Activated CD4-positive, alpha-beta T cell treated with anti-CD3 and anti-CD28 coated beads, Interleukin-2, amount 10 ng/mL, durations not matched to agents 7 days and 5 days (primary cell): ENCODE measurements at regions not wholly inside any gene's neighbourhood (a gene's known extent, or its start where the extent isn't known, plus 50 kb on each side); places are given as distances from the start of the nearest gene placed in this dataset.

Experiments
- CTCF ChIA-PET: fragments of 350-600 bp; sonication (Branson Sonifier 250); formaldehyde crosslinking; loops from one replicate; lab custom pipeline; 2021; ENCODE audit warnings: antibody characterized with exemption; lab: Charles Lee
- POLR2A ChIA-PET: fragments of 350-600 bp; sonication (Branson Sonifier 250); formaldehyde crosslinking; loops from one replicate; lab custom pipeline; 2021; ENCODE audit warnings: antibody characterized with exemption; lab: Charles Lee
- DNase-seq: peaks from one replicate; pipeline ENCODE4 v3.0.0-alpha.2; 2020
- H3K27ac Mint-ChIP-seq: one replicate; pipeline ENCODE4 v1.8.0; 2021; ENCODE audit warnings: mild to moderate bottlenecking, moderate library complexity, mixed read lengths
- H3K27me3 Mint-ChIP-seq: one replicate; pipeline ENCODE4 v1.8.0; 2021; ENCODE audit warnings: mixed read lengths
- H3K36me3 Mint-ChIP-seq: one replicate; pipeline ENCODE4 v1.8.0; 2021; ENCODE audit warnings: low read depth, mixed read lengths
- H3K4me1 Mint-ChIP-seq: one replicate; pipeline ENCODE4 v1.8.0; 2021; ENCODE audit warnings: mixed read lengths
- H3K4me3 Mint-ChIP-seq: one replicate; pipeline ENCODE4 v1.8.0; 2021; ENCODE audit warnings: mild to moderate bottlenecking, moderate library complexity, mixed read lengths
- H3K9me3 Mint-ChIP-seq: one replicate; pipeline ENCODE4 v1.8.0; 2021; ENCODE audit warnings: mixed read lengths

GRCh38 chr15:62920682-62921502, 121.7 kb upstream of the TPM1 start:
- POLR2A ChIA-PET, result no interaction called here
- H3K27me3 Mint-ChIP-seq, result peaks cover 29% of the 10 kb centered on the region
- H3K36me3 Mint-ChIP-seq, result no peaks in the 10 kb centered on the region
- no peak for DNase-seq
- no peak overlapping the region for H3K27ac Mint-ChIP-seq
- CTCF ChIA-PET, result no interaction called here
- H3K4me1 Mint-ChIP-seq, result no peaks in the 10 kb centered on the region
- H3K4me3 Mint-ChIP-seq, result no peak overlapping the region
- no peaks in the 10 kb centered on the region for H3K9me3 Mint-ChIP-seq

DNA sequence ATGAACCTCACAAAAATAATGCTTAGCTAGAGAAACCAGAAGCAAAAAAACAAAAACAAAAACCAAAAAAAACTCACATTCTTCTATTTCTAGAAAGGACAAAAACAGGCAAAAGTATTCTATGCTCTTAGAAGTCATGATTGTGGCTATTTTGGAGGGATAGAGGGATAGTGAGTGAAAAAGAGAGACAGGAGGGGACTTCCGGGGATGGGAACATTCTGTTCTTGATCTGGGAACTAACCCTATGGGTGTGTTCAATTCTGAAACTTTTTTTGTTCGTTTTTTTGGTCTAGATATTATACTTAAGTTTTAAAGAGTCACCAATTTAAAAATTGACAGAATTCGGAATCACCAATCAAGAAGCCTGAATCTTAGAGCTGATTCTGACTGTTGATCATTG, 120.0 kb upstream of the TPM1 start:
- Mint-ChIP-seq H3K4me3 (no peak overlapping the region), H3K9me3 (no peaks in the 10 kb centered on the region), H3K36me3 (no peaks in the 10 kb centered on the region), H3K27ac (no peak overlapping the region), H3K4me1 (no peaks in the 10 kb centered on the region), H3K27me3 (peaks cover 25% of the 10 kb centered on the region)
- CTCF ChIA-PET, result interaction anchor here (0.6 kb wide), 1 partner anchor 11 kb away, joined by 3 read pairs; no protein-coding TSS in a partner anchor
- POLR2A ChIA-PET, result no interaction called here
- no peak for DNase-seq

DNA sequence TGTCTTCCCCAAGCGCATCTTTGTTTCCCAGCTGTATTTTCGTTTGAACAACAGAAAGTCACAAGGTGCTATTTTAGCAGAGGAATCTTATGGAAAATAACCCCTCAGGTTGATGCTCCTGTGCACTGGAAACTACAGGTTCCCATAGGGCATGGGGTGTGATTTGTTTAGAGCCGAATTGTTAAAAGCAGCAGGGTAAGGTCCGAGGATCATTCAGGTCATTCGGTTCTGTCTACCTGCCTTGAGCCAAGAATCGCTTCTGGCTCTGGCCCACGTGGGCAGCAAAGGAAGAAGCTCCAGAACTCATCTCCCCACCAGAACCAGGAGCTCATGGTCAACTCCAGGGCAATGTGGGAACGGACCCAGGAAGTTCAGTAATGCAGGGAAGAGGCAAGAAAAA, 116.7 kb upstream of the TPM1 start:
- POLR2A ChIA-PET, result no interaction called here
- no peaks in the 10 kb centered on the region for H3K36me3 Mint-ChIP-seq
- H3K9me3 Mint-ChIP-seq, result no peaks in the 10 kb centered on the region
- DNase-seq, result no peak
- CTCF ChIA-PET, result no interaction called here
- no peaks in the 10 kb centered on the region for H3K4me1 Mint-ChIP-seq
- peaks cover 22% of the 10 kb centered on the region for H3K27me3 Mint-ChIP-seq
- no peak overlapping the region for H3K4me3 Mint-ChIP-seq
- H3K27ac Mint-ChIP-seq, result no peak overlapping the region

DNA sequence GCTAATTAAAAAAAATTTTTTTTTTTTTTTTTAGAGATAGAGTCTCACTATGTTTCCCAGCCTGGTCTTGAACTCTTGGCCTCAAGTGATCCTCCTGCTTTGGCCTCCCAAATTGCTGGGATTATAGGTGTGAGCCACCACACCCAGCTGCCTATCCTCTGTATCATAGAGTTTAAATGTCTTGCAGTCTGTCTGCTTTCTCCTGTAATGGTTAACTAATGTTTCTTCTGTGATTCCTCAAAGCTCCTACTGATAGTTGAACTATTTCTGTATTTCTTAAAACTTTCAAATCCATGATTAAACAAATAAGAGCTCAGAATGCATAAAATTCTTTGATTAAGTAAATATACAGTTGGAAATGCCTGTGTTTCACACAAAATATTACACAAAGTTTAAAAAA, 115.4 kb upstream of the TPM1 start:
- Mint-ChIP-seq H3K4me1 (no peaks in the 10 kb centered on the region), H3K4me3 (no peak overlapping the region), H3K9me3 (no peaks in the 10 kb centered on the region), H3K36me3 (no peaks in the 10 kb centered on the region), H3K27ac (no peak overlapping the region), H3K27me3 (peaks cover 24% of the 10 kb centered on the region)
- ChIA-PET POLR2A (no interaction called here), CTCF (interaction anchor here (0.7 kb wide), 1 partner anchor 54 kb away, joined by 3 read pairs; no protein-coding TSS in a partner anchor)
- DNase-seq, result no peak

GRCh38 chr15:62927836-62928235, 114.7 kb upstream of the TPM1 start:
- CTCF ChIA-PET, result interaction anchor here (0.6 kb wide), 1 partner anchor 29 kb away, joined by 4 read pairs; no protein-coding TSS in a partner anchor
- DNase-seq, result no peak

DNA sequence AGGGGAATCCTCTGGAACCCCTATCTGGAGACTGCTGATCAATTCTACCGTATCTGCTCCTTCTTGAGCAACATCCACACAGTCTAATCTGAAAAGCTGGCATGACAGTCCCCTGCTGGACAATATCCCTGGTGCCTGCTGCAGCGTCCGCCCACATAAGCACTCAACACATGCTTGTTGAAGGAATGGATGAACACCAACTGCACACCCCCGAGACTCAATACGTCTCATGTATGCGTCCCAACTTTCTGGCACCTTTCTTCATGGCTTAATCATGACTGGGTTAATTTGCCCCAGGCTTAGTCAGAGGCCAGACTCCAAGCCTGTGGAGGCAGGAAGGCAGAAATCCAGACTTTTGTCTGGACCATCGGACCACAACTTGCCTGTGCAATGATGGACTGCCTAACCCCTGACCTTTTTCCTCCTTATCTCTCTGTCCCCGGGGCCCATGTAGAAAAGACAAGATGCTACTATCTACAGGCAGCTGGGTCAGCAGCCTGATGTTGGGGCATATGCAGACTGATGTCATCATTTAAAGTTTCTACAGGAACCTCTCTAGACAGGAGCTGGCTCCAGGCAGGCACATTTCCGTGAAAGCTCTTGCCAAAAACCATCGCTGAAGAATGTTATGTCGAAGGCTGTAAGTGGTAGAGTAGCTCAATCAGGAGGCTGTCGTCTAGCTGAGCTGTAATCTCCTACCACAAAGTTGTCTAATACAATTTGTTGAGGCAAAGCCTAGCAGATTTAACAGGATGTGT, 114.1 kb upstream of the TPM1 start:
- no peaks in the 10 kb centered on the region for H3K4me1 Mint-ChIP-seq
- no peak overlapping the region for H3K27ac Mint-ChIP-seq
- ChIA-PET CTCF (interaction anchor here (0.6 to 1.3 kb wide), 2 partner anchors 13 to 28 kb away, joined by 3 to 4 read pairs; no protein-coding TSS in a partner anchor), POLR2A (no interaction called here)
- peaks cover 23% of the 10 kb centered on the region for H3K27me3 Mint-ChIP-seq
- no peak overlapping the region for H3K4me3 Mint-ChIP-seq
- DNase-seq, result no peak
- no peaks in the 10 kb centered on the region for H3K9me3 Mint-ChIP-seq
- H3K36me3 Mint-ChIP-seq, result no peaks in the 10 kb centered on the region

More at GRCh38 chr15:62927836-62928235, 114.7 kb upstream of the TPM1 start:
- peaks cover 26% of the 10 kb centered on the region for H3K27me3 Mint-ChIP-seq
- H3K9me3 Mint-ChIP-seq, result no peaks in the 10 kb centered on the region
- no peak overlapping the region for H3K4me3 Mint-ChIP-seq
- POLR2A ChIA-PET, result no interaction called here
- H3K27ac Mint-ChIP-seq, result no peak overlapping the region
- H3K36me3 Mint-ChIP-seq, result no peaks in the 10 kb centered on the region
- no peaks in the 10 kb centered on the region for H3K4me1 Mint-ChIP-seq

GRCh38 chr15:62929000-62929357, 113.6 kb upstream of the TPM1 start:
- no peak for DNase-seq
- Mint-ChIP-seq H3K27ac (no peak overlapping the region), H3K27me3 (peaks cover 21% of the 10 kb centered on the region), H3K4me3 (no peak overlapping the region), H3K9me3 (no peaks in the 10 kb centered on the region), H3K36me3 (no peaks in the 10 kb centered on the region), H3K4me1 (no peaks in the 10 kb centered on the region)
- POLR2A ChIA-PET, result no interaction called here
- CTCF ChIA-PET, result interaction anchor here (1.3 kb wide), 1 partner anchor 12 kb away, joined by 3 read pairs; no protein-coding TSS in a partner anchor

DNA sequence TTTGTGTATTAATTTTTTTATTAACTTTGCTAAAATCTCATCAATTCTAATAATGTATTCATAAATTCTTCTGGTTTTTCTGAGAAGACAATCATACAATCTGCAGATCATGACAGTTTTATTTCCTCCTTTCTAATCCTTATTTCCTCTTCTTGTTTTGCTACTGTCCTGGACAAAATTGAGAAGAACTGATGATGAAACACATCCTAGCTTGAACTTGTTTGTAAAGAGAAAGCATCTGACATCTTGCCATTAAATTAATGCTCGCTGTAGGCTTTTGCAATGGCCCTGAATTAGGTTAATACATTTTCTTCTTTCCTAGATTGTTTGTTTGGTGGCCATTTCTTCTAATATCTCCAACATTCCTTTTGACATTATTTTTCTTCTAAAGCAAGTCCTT, 110.9 kb upstream of the TPM1 start:
- Mint-ChIP-seq H3K4me1 (no peaks in the 10 kb centered on the region), H3K27ac (no peak overlapping the region), H3K36me3 (no peaks in the 10 kb centered on the region), H3K4me3 (no peak overlapping the region), H3K9me3 (no peaks in the 10 kb centered on the region), H3K27me3 (peaks cover 32% of the 10 kb centered on the region)
- POLR2A ChIA-PET, result no interaction called here
- DNase-seq, result no peak
- CTCF ChIA-PET, result no interaction called here

- Mint-ChIP-seq H3K27me3 (peaks cover 32% of the 10 kb centered on the region), H3K36me3 (no peaks in the 10 kb centered on the region), H3K27ac (no peak overlapping the region), H3K4me3 (no peak overlapping the region), H3K9me3 (no peaks in the 10 kb centered on the region), H3K4me1 (no peaks in the 10 kb centered on the region)
- DNase-seq, result no peak
- ChIA-PET POLR2A (no interaction called here), CTCF (interaction anchor here (0.6 kb wide), 1 partner anchor 591 kb away, joined by 4 read pairs; no protein-coding TSS in a partner anchor)
Measured at GRCh38 chr15:62932436-62932835, 110.1 kb upstream of the TPM1 start.

DNA sequence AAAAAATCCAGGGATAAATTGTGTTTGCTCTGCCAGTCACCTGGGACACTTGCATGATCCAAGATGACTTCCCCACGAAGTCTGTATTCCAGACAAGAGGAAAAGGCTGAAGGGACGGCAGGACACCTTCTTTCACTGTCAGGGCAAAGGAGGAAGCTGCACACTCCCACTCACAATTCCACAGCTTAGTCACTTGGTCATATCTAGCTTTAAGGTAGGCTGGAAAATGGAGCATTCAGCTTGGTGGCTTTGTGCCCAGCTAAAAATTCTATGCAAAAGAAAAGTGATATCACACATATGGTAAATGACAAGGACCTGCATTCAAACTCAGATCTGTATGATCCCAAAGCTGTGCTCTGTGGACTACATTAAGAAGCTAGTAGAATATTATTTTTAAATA, 109.2 kb upstream of the TPM1 start:
- POLR2A ChIA-PET, result no interaction called here
- Mint-ChIP-seq H3K4me3 (no peak overlapping the region), H3K27me3 (peaks cover 39% of the 10 kb centered on the region), H3K9me3 (no peaks in the 10 kb centered on the region), H3K4me1 (no peaks in the 10 kb centered on the region), H3K36me3 (no peaks in the 10 kb centered on the region), H3K27ac (no peak overlapping the region)
- CTCF ChIA-PET, result interaction anchor here (0.7 kb wide), 1 partner anchor 11 kb away, joined by 3 read pairs; no protein-coding TSS in a partner anchor
- DNase-seq, result no peak

DNA sequence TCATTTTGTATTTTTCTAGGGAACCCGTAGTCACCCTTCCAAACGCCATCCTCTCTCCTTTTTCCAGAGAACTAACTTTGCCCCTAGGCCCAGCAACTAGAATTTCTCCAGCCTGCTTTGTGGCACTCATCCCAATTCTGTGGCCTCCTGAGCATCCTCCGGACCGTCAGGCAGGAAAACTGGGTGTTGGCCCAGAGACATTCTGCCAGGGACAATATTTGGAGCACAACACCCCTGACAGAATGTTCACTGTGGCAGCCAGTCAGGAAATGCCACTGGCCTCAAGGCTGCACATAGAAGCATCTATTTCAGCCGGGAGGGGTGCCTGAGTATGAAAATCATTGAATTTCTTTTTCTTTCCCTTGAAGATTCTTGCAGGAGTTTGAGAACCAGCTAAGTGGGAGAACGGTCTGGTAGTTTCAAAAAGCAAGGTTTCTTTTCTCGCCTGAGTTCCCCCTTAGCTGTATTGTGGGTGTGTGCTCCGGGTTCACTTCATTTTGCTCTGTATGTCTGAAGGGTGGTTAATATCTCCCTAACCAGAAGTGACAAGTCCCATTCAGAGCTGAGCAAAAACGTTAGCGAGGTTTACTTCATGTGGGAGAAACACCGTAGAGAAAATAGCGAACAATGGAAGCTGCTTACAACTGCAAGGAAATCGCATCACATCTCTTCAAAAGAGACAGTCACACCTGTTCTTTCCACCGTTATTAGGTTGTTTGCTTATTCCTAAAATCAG, 108.1 kb upstream of the TPM1 start:
- Mint-ChIP-seq H3K9me3 (no peaks in the 10 kb centered on the region), H3K4me1 (no peaks in the 10 kb centered on the region), H3K4me3 (no peak overlapping the region), H3K36me3 (no peaks in the 10 kb centered on the region), H3K27me3 (peaks cover 42% of the 10 kb centered on the region), H3K27ac (no peak overlapping the region)
- ChIA-PET CTCF (interaction anchor here (1.5 kb wide), 1 partner anchor 10 kb away, joined by 3 read pairs; no protein-coding TSS in a partner anchor), POLR2A (no interaction called here)
- no peak for DNase-seq

GRCh38 chr15:62935300-62936081, 107.1 kb upstream of the TPM1 start:
- no peak overlapping the region for H3K27ac Mint-ChIP-seq
- H3K27me3 Mint-ChIP-seq, result peaks cover 38% of the 10 kb centered on the region
- no peaks in the 10 kb centered on the region for H3K4me1 Mint-ChIP-seq
- H3K9me3 Mint-ChIP-seq, result no peaks in the 10 kb centered on the region
- no peak overlapping the region for H3K4me3 Mint-ChIP-seq
- CTCF ChIA-PET, result interaction anchor here (1.5 kb wide), 1 partner anchor 9 kb away, joined by 3 read pairs; no protein-coding TSS in a partner anchor
- POLR2A ChIA-PET, result no interaction called here
- no peak for DNase-seq
- H3K36me3 Mint-ChIP-seq, result no peaks in the 10 kb centered on the region
